Stomach (tissue), 4 donors: ENCODE measurements at regions not wholly inside any gene's neighbourhood (a gene's known extent, or its start where the extent isn't known, plus 50 kb on each side); places are given as distances from the start of the nearest gene placed in this dataset.

Source experiments
- EP300 ChIP-seq: sonication (generic); formaldehyde crosslinking; IDR thresholded peaks from one replicate; pipeline ENCODE4 v1.6.1; 2017; ENCODE audit warnings: antibody characterized with exemption
- POLR2A ChIP-seq, 4 donors: fragments of 450-650 bp; IDR thresholded peaks; one replicate each; pipeline ENCODE4 v1.6.1; 2016; ENCODE audit warnings: antibody characterized with exemption in 4 of 4, control low read depth in 2 of 4, mild to moderate bottlenecking in 1 of 4, moderate library complexity in 1 of 4

- TF ChIP-seq EP300 (no peak), POLR2A (IDR thresholded peaks at IDR 0.05) (no peak)
Measured at GRCh38 chr15:91469632-91470567, 369.8 kb downstream of the SV2B start.
